ENCODE measurements at regions not wholly inside any gene's neighbourhood (a gene's known extent, or its start where the extent isn't known, plus 50 kb on each side); places are given as distances from the start of the nearest gene placed in this dataset.

DNA sequence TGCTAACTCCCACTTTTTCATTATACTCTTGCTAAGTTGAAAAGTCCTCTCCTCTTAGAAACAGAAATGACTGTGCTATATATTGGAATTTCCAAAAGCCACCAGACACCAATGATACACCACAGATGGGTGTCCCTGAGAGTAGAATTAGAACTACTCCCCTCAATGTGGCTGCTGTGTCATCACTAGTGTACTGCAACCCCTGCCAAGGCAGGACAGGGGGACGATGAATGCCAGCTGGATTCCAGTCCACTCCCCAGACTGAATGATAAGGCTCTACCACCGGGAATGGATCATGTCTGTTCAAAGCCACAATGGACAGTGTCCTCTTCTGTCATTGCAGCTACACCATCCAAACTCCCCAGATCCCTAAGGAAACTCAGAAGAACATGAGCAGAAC is 69.7 kb upstream of the EDNRB start:
- TF ChIP-seq EP300 (IDR thresholded peaks at IDR 0.05; ENCODE audit: borderline replicate concordance) (no peak), YY1 (IDR thresholded peaks at IDR 0.05; ENCODE audit: low read depth) (no peak)
